Progenitor cell of endocrine pancreas (in vitro differentiated cells): ENCODE measurements at regions not wholly inside any gene's neighbourhood (a gene's known extent, or its start where the extent isn't known, plus 50 kb on each side); places are given as distances from the start of the nearest gene placed in this dataset.

ENCODE experiments used
- DNase-seq: peaks from one replicate; pipeline ENCODE4 v3.0.0; 2021; ENCODE audit warnings: low spot score; ENCODE audit not compliant: unreplicated experiment
- H3K27ac Mint-ChIP-seq: 2 replicates; pipeline ENCODE4 v1.8.0; 2021; ENCODE audit warnings: mild to moderate bottlenecking, moderate library complexity, mixed read lengths
- H3K27me3 Mint-ChIP-seq: 2 replicates; pipeline ENCODE4 v1.8.0; 2021; ENCODE audit warnings: mixed read lengths
- H3K36me3 Mint-ChIP-seq: 2 replicates; pipeline ENCODE4 v1.8.0; 2022; ENCODE audit warnings: mixed read lengths; ENCODE audit not compliant: insufficient read depth
- H3K4me1 Mint-ChIP-seq: 2 replicates; pipeline ENCODE4 v1.8.0; 2021; ENCODE audit warnings: low read depth, mixed read lengths
- H3K4me3 Mint-ChIP-seq: 2 replicates; pipeline ENCODE4 v1.8.0; 2021; ENCODE audit warnings: low read depth, mild to moderate bottlenecking, moderate library complexity, mixed read lengths
- H3K9me3 Mint-ChIP-seq: 2 replicates; pipeline ENCODE4 v1.8.0; 2021; ENCODE audit warnings: low read depth, mixed read lengths
- TF ChIP-seq, protein P1 (sequence below): fragments of 200-600 bp; sonication (generic); IDR thresholded peaks from one replicate; pipeline ENCODE4 v1.5.0; 2021; ENCODE audit warnings: antibody characterized with exemption, mild to moderate bottlenecking; ENCODE audit not compliant: unreplicated experiment

- Mint-ChIP-seq H3K36me3 (no peaks in the 10 kb centered on the region), H3K9me3 (no peaks in the 10 kb centered on the region), H3K27me3 (no peaks in the 10 kb centered on the region), H3K4me1 (peaks cover 3% of the 10 kb centered on the region), H3K27ac (no peak overlapping the region), H3K4me3 (no peak overlapping the region)
- DNase-seq = no peak
- TF ChIP-seq, protein P1, sequence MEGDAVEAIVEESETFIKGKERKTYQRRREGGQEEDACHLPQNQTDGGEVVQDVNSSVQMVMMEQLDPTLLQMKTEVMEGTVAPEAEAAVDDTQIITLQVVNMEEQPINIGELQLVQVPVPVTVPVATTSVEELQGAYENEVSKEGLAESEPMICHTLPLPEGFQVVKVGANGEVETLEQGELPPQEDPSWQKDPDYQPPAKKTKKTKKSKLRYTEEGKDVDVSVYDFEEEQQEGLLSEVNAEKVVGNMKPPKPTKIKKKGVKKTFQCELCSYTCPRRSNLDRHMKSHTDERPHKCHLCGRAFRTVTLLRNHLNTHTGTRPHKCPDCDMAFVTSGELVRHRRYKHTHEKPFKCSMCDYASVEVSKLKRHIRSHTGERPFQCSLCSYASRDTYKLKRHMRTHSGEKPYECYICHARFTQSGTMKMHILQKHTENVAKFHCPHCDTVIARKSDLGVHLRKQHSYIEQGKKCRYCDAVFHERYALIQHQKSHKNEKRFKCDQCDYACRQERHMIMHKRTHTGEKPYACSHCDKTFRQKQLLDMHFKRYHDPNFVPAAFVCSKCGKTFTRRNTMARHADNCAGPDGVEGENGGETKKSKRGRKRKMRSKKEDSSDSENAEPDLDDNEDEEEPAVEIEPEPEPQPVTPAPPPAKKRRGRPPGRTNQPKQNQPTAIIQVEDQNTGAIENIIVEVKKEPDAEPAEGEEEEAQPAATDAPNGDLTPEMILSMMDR = no peak
Observed at GRCh38 chr7:96532428-96532935, 177.2 kb downstream of the SEM1 start.

- H3K36me3 Mint-ChIP-seq = no peaks in the 10 kb centered on the region
- no peak overlapping the region for H3K4me3 Mint-ChIP-seq
- no peaks in the 10 kb centered on the region for H3K27me3 Mint-ChIP-seq
- TF ChIP-seq, protein P1 = no peak
- no peak overlapping the region for H3K27ac Mint-ChIP-seq
- H3K4me1 Mint-ChIP-seq = no peaks in the 10 kb centered on the region
- no peaks in the 10 kb centered on the region for H3K9me3 Mint-ChIP-seq
- DNase-seq = no peak
Observed at GRCh38 chr7:96531331-96531730, 178.3 kb downstream of the SEM1 start.

DNA sequence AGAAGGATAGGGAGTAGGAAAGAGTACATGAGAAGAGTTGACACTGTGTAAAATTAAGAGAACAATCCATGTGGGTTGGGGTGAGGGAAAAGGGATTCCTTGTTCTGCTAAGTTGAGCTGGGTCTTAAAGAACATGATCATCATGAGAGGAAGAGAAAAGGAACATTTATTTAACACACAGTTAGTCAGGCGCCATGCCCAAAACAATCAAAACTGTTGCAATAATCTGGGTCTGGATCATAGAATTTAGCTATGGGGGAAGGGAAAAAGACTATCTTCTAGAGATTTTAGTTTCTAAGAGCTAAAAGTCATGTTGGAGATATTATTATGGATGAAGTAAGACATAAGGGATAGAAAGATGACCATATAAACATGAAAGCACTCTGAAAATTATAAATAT lies 178.9 kb downstream of the SEM1 start:
- Mint-ChIP-seq H3K27me3 (no peaks in the 10 kb centered on the region), H3K9me3 (no peaks in the 10 kb centered on the region), H3K4me1 (no peaks in the 10 kb centered on the region), H3K36me3 (no peaks in the 10 kb centered on the region), H3K4me3 (no peak overlapping the region), H3K27ac (no peak overlapping the region)
- TF ChIP-seq, protein P1 = no peak
- DNase-seq = no peak

- Mint-ChIP-seq H3K4me3 (no peak overlapping the region), H3K4me1 (no peaks in the 10 kb centered on the region)
Observed at GRCh38 chr7:96527133-96527827, 182.4 kb downstream of the SEM1 start.

GRCh38 chr7:96526496-96526895 lies 183.2 kb downstream of the SEM1 start:
- no peak for DNase-seq
- H3K4me1 Mint-ChIP-seq = no peaks in the 10 kb centered on the region
- H3K36me3 Mint-ChIP-seq = no peaks in the 10 kb centered on the region
- H3K27ac Mint-ChIP-seq = no peak overlapping the region
- no peak overlapping the region for H3K4me3 Mint-ChIP-seq
- no peaks in the 10 kb centered on the region for H3K27me3 Mint-ChIP-seq
- H3K9me3 Mint-ChIP-seq = no peaks in the 10 kb centered on the region
- TF ChIP-seq, protein P1 = no peak

More at GRCh38 chr7:96527133-96527827, 182.4 kb downstream of the SEM1 start:
- TF ChIP-seq, protein P1 = no peak
- no peaks in the 10 kb centered on the region for H3K36me3 Mint-ChIP-seq
- no peaks in the 10 kb centered on the region for H3K27me3 Mint-ChIP-seq
- DNase-seq = no peak
- H3K27ac Mint-ChIP-seq = no peak overlapping the region
- no peaks in the 10 kb centered on the region for H3K9me3 Mint-ChIP-seq
